ENCODE measurements at regions not wholly inside any gene's neighbourhood (a gene's known extent, or its start where the extent isn't known, plus 50 kb on each side); places are given as distances from the start of the nearest gene placed in this dataset.

- H4K5ac ChIP-seq (ENCODE audit: low read depth, low read length) = no peak overlapping the region
- H3K23ac ChIP-seq (ENCODE audit: low read depth, low read length) = no peak overlapping the region
- dilution Hi-C loops (cut with HindIII; ENCODE audit: low sequenced_read_pairs, unreplicated experiment) (no loop called here), intact Hi-C loops (cut with micrococcal nuclease) (no loop called here), in situ Hi-C loops (cut with MboI; ENCODE audit: low sequenced_read_pairs) (no loop called here)
- H4K91ac ChIP-seq (ENCODE audit: insufficient read depth, low read depth, low read length) = no peak overlapping the region
- ChIA-PET CTCF (no interaction called here), POLR2A (ENCODE audit: unreplicated experiment) (no interaction called here)
- no peaks in the 10 kb centered on the region for H4K20me1 ChIP-seq (ENCODE audit: insufficient read depth, low read length)
- H4K8ac ChIP-seq (ENCODE audit: low read depth in 2 of 2, low read length in 2 of 2) = no peak overlapping the region
- no peak overlapping the region for H2AK5ac ChIP-seq (ENCODE audit: low read depth, low read length)
- no peak overlapping the region for H3K18ac ChIP-seq (ENCODE audit: low read depth, low read length)
- DNase-seq (no peak), ATAC-seq (ENCODE audit: low read depth) (no peak)
- no peak overlapping the region for H3K14ac ChIP-seq (replicated peaks; ENCODE audit: low read depth, low read length)
- H3K4me2 ChIP-seq (ENCODE audit: low read depth, low read length) = no peak overlapping the region
- no peak overlapping the region for H2BK15ac ChIP-seq (ENCODE audit: low read depth, low read length)
- H3K9me1 ChIP-seq (ENCODE audit: insufficient read depth, low read length) = no peaks in the 10 kb centered on the region
- no peak overlapping the region for H3K4me3 ChIP-seq (ENCODE audit: insufficient read depth, low read depth, low read length)
- H2AK9ac ChIP-seq (replicated peaks; ENCODE audit: low read depth, low read length, poor library complexity) = no peak overlapping the region
- no peaks in the 10 kb centered on the region for H3K27me3 ChIP-seq (ENCODE audit: control insufficient read depth, insufficient read depth, low read length)
- H3K4ac ChIP-seq (ENCODE audit: low read depth, low read length) = no peak overlapping the region
- TF ChIP-seq MXI1 (IDR thresholded peaks at IDR 0.05; ENCODE audit: borderline replicate concordance, low read depth, low read length) = no peak
- TF ChIP-seq CEBPB (IDR thresholded peaks at IDR 0.05; ENCODE audit: low read depth, low read length) = no peak
- no peak for TF ChIP-seq NFE2L2 (IDR thresholded peaks at IDR 0.05; ENCODE audit: low read depth, low read length)
- TF ChIP-seq BHLHE40 (IDR thresholded peaks at IDR 0.05; ENCODE audit: low read depth, low read length) = no peak
- TF ChIP-seq, protein P1, sequence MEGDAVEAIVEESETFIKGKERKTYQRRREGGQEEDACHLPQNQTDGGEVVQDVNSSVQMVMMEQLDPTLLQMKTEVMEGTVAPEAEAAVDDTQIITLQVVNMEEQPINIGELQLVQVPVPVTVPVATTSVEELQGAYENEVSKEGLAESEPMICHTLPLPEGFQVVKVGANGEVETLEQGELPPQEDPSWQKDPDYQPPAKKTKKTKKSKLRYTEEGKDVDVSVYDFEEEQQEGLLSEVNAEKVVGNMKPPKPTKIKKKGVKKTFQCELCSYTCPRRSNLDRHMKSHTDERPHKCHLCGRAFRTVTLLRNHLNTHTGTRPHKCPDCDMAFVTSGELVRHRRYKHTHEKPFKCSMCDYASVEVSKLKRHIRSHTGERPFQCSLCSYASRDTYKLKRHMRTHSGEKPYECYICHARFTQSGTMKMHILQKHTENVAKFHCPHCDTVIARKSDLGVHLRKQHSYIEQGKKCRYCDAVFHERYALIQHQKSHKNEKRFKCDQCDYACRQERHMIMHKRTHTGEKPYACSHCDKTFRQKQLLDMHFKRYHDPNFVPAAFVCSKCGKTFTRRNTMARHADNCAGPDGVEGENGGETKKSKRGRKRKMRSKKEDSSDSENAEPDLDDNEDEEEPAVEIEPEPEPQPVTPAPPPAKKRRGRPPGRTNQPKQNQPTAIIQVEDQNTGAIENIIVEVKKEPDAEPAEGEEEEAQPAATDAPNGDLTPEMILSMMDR (conservative IDR thresholded peaks at IDR 0.05; ENCODE audit: low read depth, low read length) = no peak
- TF ChIP-seq FOS (IDR thresholded peaks at IDR 0.05; ENCODE audit: low read depth, low read length) = no peak
- TF ChIP-seq RCOR1 (IDR thresholded peaks at IDR 0.05; ENCODE audit: insufficient replicate concordance, low read length) = no peak
- TF ChIP-seq, protein P2, sequence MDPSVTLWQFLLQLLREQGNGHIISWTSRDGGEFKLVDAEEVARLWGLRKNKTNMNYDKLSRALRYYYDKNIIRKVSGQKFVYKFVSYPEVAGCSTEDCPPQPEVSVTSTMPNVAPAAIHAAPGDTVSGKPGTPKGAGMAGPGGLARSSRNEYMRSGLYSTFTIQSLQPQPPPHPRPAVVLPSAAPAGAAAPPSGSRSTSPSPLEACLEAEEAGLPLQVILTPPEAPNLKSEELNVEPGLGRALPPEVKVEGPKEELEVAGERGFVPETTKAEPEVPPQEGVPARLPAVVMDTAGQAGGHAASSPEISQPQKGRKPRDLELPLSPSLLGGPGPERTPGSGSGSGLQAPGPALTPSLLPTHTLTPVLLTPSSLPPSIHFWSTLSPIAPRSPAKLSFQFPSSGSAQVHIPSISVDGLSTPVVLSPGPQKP (IDR thresholded peaks at IDR 0.05; ENCODE audit: borderline replicate concordance, low read depth, low read length) = no peak
- TF ChIP-seq, protein P3, sequence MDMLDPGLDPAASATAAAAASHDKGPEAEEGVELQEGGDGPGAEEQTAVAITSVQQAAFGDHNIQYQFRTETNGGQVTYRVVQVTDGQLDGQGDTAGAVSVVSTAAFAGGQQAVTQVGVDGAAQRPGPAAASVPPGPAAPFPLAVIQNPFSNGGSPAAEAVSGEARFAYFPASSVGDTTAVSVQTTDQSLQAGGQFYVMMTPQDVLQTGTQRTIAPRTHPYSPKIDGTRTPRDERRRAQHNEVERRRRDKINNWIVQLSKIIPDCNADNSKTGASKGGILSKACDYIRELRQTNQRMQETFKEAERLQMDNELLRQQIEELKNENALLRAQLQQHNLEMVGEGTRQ (IDR thresholded peaks at IDR 0.05; ENCODE audit: low read depth, low read length) = no peak
- TF ChIP-seq CHD1 (IDR thresholded peaks at IDR 0.05; ENCODE audit: low read depth, low read length) = no peak
- TF ChIP-seq SMC3 (IDR thresholded peaks at IDR 0.05; ENCODE audit: low read depth, low read length) = no peak
- TF ChIP-seq RFX5 (IDR thresholded peaks at IDR 0.05; ENCODE audit: low read depth, low read length) = no peak
- TF ChIP-seq RAD21 (IDR thresholded peaks at IDR 0.05; ENCODE audit: low read length) = no peak
- TF ChIP-seq MAZ (IDR thresholded peaks at IDR 0.05; ENCODE audit: borderline replicate concordance, low read depth, low read length) = no peak
- no peak for TF ChIP-seq POLR2A (IDR thresholded peaks at IDR 0.05; ENCODE audit: low read depth, low read length)
- no peak for TF ChIP-seq MAFK (IDR thresholded peaks at IDR 0.05; ENCODE audit: low read depth, low read length)
- H3K9ac ChIP-seq (ENCODE audit: low read depth, low read length) = no peak overlapping the region
- WGBS, 2 experiments (ENCODE audit: extremely low coverage in 2 of 2, insufficient read length in 1 of 2) = no CpG with 5 or more reads among the region's 6 CpGs
- H3K56ac ChIP-seq (ENCODE audit: extremely low read depth, insufficient read depth, low read length) = no peak overlapping the region
- no TSS peak for BruUV-seq (replicated peaks)
- no peaks in the 10 kb centered on the region for H3K36me3 ChIP-seq (ENCODE audit: control insufficient read depth, insufficient read depth, low read length)
- H2BK20ac ChIP-seq (ENCODE audit: low read depth, low read length) = no peak overlapping the region
- peaks cover 3% of the 10 kb centered on the region; the same call in 1 of the 2 replicates for H3K9me3 ChIP-seq (ENCODE audit: control insufficient read depth, insufficient read depth, low read length)
- H2AFZ ChIP-seq (replicated peaks; ENCODE audit: low read length, poor library complexity) = no peak overlapping the region
- no peak overlapping the region for H3K27ac ChIP-seq (ENCODE audit: insufficient read depth, low read length)
- no peak overlapping the region for H2BK5ac ChIP-seq (ENCODE audit: low read depth, low read length, poor library complexity, severe bottlenecking)
- H3K4me1 ChIP-seq (ENCODE audit: control insufficient read depth, insufficient read depth, low read length) = no peaks in the 10 kb centered on the region
- no peak overlapping the region for H2BK120ac ChIP-seq (ENCODE audit: low read depth, low read length)
- no peaks in the 10 kb centered on the region for H3K79me1 ChIP-seq (ENCODE audit: low read depth in 1 of 2, low read length in 2 of 2)
These were observed 1126.4 kb upstream of the C9orf72 start for GRCh38 chr9:28699632-28700031.
